SU-DHL-6 (cell line): ENCODE measurements at regions not wholly inside any gene's neighbourhood (a gene's known extent, or its start where the extent isn't known, plus 50 kb on each side); places are given as distances from the start of the nearest gene placed in this dataset.

Experiments
- EZH2phosphoT487 ChIP-seq: fragments of 200-600 bp; sonication (generic), shearing (Covaris generic); conservative IDR thresholded peaks from 2 replicates; pipeline ENCODE4 v1.6.1; 2018; ENCODE audit warnings: mild to moderate bottlenecking, antibody characterized with exemption, low read length, moderate library complexity, mixed read lengths
- TF ChIP-seq, protein P1 (sequence below): fragments of 200-600 bp; sonication (generic); IDR thresholded peaks from one replicate; pipeline ENCODE4 v1.5.1; 2017; ENCODE audit warnings: antibody characterized with exemption, mild to moderate bottlenecking, low read length, moderate library complexity; ENCODE audit not compliant: insufficient read depth, poor library complexity, severe bottlenecking

DNA sequence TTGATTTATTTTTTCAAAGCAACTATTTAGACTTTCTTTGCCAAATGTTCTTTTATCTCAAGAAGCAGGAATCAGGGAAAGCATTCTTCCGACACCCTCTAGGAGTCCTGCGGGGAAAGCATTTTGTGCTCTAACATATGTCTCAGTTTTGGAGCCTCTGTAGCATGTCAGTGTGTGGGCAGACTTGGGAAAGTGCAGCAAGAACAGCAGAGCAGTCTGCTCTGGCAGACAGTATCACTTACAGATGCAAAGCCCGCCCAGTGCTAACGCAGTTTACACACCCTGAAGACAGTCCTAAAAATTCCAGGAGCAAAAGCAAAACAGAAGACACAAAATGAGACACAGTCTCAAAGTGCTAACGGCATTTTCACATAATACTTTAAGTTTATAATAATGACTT lies 393.5 kb downstream of the KLF12 start:
- TF ChIP-seq, protein P1, sequence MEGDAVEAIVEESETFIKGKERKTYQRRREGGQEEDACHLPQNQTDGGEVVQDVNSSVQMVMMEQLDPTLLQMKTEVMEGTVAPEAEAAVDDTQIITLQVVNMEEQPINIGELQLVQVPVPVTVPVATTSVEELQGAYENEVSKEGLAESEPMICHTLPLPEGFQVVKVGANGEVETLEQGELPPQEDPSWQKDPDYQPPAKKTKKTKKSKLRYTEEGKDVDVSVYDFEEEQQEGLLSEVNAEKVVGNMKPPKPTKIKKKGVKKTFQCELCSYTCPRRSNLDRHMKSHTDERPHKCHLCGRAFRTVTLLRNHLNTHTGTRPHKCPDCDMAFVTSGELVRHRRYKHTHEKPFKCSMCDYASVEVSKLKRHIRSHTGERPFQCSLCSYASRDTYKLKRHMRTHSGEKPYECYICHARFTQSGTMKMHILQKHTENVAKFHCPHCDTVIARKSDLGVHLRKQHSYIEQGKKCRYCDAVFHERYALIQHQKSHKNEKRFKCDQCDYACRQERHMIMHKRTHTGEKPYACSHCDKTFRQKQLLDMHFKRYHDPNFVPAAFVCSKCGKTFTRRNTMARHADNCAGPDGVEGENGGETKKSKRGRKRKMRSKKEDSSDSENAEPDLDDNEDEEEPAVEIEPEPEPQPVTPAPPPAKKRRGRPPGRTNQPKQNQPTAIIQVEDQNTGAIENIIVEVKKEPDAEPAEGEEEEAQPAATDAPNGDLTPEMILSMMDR: no peak
- TF ChIP-seq EZH2phosphoT487: no peak
